GM12878 (cell line): ENCODE measurements at regions not wholly inside any gene's neighbourhood (a gene's known extent, or its start where the extent isn't known, plus 50 kb on each side); places are given as distances from the start of the nearest gene placed in this dataset.

ENCODE experiments used
- JUND ChIP-seq: IDR thresholded peaks from 2 replicates; pipeline ENCODE4 v1.6.1; 2012; ENCODE audit warnings: low read depth, mild to moderate bottlenecking, low read length, improper control_type of control experiment, moderate library complexity
- MYB ChIP-seq: fragments of 150-350 bp; IDR thresholded peaks from 2 replicates; pipeline ENCODE4 v1.6.1; 2014; ENCODE audit warnings: mild to moderate bottlenecking, low read depth, low read length, borderline replicate concordance

DNA sequence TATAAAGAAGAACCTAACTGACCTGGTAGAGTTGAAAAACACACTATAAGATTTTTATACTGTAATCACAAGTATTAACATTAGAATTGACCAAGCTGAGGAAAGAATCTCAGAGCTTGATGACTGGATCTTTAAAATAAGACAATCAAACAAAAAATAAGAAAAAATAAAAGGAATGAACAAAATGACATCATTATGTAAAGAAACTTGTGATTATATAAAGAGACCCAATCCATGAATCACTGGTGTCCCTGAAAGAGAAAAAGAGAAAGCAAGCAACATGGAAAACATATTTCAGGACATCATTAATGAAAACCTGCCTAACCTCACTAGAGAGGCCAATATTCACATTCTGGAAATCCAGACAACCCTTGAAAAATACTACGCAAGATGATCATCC is 822.5 kb upstream of the SLITRK5 start:
- TF ChIP-seq MYB (no peak), JUND (no peak)
